ENCODE measurements at regions not wholly inside any gene's neighbourhood (a gene's known extent, or its start where the extent isn't known, plus 50 kb on each side); places are given as distances from the start of the nearest gene placed in this dataset.

DNA sequence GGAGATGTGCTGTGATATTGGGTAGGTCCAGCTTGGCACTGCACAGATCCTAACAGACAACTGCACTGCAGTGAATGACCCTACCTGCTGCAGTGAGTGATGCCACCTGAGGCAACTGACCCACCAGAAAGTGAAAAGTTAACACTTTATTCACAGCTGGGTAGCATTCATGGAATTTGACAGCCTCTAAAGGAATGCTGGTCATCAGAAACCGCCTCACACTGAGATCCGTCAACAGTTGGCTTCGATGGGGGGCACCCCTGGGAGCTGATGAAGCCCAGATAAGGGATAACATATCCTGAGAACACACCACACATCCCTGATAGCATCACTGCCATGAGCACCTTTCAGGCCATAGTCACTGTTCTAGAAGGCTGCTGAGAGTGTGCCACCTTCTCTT is 272.4 kb upstream of the CRY1 start:
- Histone ChIP-seq H3K4me3 (no peak overlapping the region), H3K27me3 (no peaks in the 10 kb centered on the region), H3K27ac (no peak overlapping the region), H3K36me3 (no peaks in the 10 kb centered on the region), H3K4me1 (no peaks in the 10 kb centered on the region), H3K9me3 (no peaks in the 10 kb centered on the region)
- no peak for TF ChIP-seq POLR2A (IDR thresholded peaks at IDR 0.05)
- TF ChIP-seq, protein P1, sequence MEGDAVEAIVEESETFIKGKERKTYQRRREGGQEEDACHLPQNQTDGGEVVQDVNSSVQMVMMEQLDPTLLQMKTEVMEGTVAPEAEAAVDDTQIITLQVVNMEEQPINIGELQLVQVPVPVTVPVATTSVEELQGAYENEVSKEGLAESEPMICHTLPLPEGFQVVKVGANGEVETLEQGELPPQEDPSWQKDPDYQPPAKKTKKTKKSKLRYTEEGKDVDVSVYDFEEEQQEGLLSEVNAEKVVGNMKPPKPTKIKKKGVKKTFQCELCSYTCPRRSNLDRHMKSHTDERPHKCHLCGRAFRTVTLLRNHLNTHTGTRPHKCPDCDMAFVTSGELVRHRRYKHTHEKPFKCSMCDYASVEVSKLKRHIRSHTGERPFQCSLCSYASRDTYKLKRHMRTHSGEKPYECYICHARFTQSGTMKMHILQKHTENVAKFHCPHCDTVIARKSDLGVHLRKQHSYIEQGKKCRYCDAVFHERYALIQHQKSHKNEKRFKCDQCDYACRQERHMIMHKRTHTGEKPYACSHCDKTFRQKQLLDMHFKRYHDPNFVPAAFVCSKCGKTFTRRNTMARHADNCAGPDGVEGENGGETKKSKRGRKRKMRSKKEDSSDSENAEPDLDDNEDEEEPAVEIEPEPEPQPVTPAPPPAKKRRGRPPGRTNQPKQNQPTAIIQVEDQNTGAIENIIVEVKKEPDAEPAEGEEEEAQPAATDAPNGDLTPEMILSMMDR (IDR thresholded peaks at IDR 0.05 in 4 of 5, conservative IDR thresholded peaks at IDR 0.05 in 1 of 5) = no peak
- ATAC-seq = no peak
- DNase-seq = no peak
- in situ Hi-C loops (cut with MboI; ENCODE audit: low sequenced_read_pairs in 4 of 4) = no loop called here
- intact Hi-C loops (cut with DNase I; ENCODE audit: low total_unique reads) = no loop called here

- TF ChIP-seq POLR2A (IDR thresholded peaks at IDR 0.05) = no peak
- TF ChIP-seq, protein P1 (IDR thresholded peaks at IDR 0.05 in 4 of 5, conservative IDR thresholded peaks at IDR 0.05 in 1 of 5) = no peak
These were observed 273.0 kb upstream of the CRY1 start for GRCh38 chr12:107366322-107366721.

GRCh38 chr12:107368586-107368985 is 275.2 kb upstream of the CRY1 start:
- DNase-seq (no peak), ATAC-seq (no peak)
- H3K4me3 ChIP-seq = no peak overlapping the region
- H3K27ac ChIP-seq = no peak overlapping the region
- TF ChIP-seq, protein P1 (IDR thresholded peaks at IDR 0.05 in 4 of 5, conservative IDR thresholded peaks at IDR 0.05 in 1 of 5) = no peak
- TF ChIP-seq POLR2A (IDR thresholded peaks at IDR 0.05) = no peak
- H3K36me3 ChIP-seq = no peaks in the 10 kb centered on the region
- H3K27me3 ChIP-seq = no peaks in the 10 kb centered on the region
- intact Hi-C loops (cut with DNase I; ENCODE audit: low total_unique reads) (no loop called here), in situ Hi-C loops (cut with MboI; ENCODE audit: low sequenced_read_pairs in 4 of 4) (no loop called here)
- no peaks in the 10 kb centered on the region for H3K9me3 ChIP-seq
- H3K4me1 ChIP-seq = no peaks in the 10 kb centered on the region

More at GRCh38 chr12:107366322-107366721, 273.0 kb upstream of the CRY1 start:
- Histone ChIP-seq H3K4me1 (no peaks in the 10 kb centered on the region), H3K27ac (no peak overlapping the region), H3K27me3 (no peaks in the 10 kb centered on the region), H3K36me3 (no peaks in the 10 kb centered on the region), H3K9me3 (no peaks in the 10 kb centered on the region), H3K4me3 (no peak overlapping the region)
- ATAC-seq (no peak), DNase-seq (no peak)
- in situ Hi-C loops (cut with MboI; ENCODE audit: low sequenced_read_pairs in 4 of 4) = no loop called here
- intact Hi-C loops (cut with DNase I; ENCODE audit: low total_unique reads) = no loop called here

- Histone ChIP-seq H3K27ac (no peak overlapping the region), H3K4me3 (no peak overlapping the region), H3K27me3 (no peaks in the 10 kb centered on the region), H3K36me3 (no peaks in the 10 kb centered on the region), H3K4me1 (no peaks in the 10 kb centered on the region), H3K9me3 (no peaks in the 10 kb centered on the region)
- no peak for ATAC-seq
- TF ChIP-seq, protein P1 (IDR thresholded peaks at IDR 0.05 in 4 of 5, conservative IDR thresholded peaks at IDR 0.05 in 1 of 5) = no peak
- no peak for TF ChIP-seq POLR2A (IDR thresholded peaks at IDR 0.05)
- no peak for DNase-seq
- intact Hi-C loops (cut with DNase I; ENCODE audit: low total_unique reads) (no loop called here), in situ Hi-C loops (cut with MboI; ENCODE audit: low sequenced_read_pairs in 4 of 4) (no loop called here)
These were observed 275.7 kb upstream of the CRY1 start for GRCh38 chr12:107369006-107369405.

DNA sequence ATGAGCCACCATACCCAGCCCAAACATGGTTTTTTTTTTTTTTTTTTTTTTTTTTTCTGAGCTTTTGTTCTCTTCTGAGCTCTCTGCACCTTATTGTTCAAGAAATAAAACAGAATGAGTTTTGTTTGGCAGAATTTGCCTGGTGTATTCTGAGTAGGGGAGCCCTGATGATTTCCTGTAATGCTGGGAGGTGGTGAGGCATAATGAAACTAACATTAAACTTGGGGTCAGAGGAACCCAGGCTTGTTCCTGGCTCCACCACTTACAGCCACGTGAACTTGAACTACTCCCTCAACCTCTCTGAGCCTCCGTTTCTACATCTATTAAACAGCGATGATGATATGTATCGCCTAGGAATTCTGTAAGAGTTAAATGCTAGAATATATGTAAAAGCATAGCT is 276.3 kb upstream of the CRY1 start:
- Histone ChIP-seq H3K9me3 (no peaks in the 10 kb centered on the region), H3K4me3 (no peak overlapping the region), H3K27ac (no peak overlapping the region), H3K36me3 (no peaks in the 10 kb centered on the region), H3K27me3 (no peaks in the 10 kb centered on the region), H3K4me1 (no peaks in the 10 kb centered on the region)
- no peak for ATAC-seq
- TF ChIP-seq, protein P1 (IDR thresholded peaks at IDR 0.05 in 4 of 5, conservative IDR thresholded peaks at IDR 0.05 in 1 of 5) = no peak
- TF ChIP-seq POLR2A (IDR thresholded peaks at IDR 0.05) = no peak
- intact Hi-C loops (cut with DNase I; ENCODE audit: low total_unique reads) (no loop called here), in situ Hi-C loops (cut with MboI; ENCODE audit: low sequenced_read_pairs in 4 of 4) (no loop called here)
- DNase-seq = no peak

Data from gastrocnemius medialis (tissue), 4 donors.